Stimulated activated CD8-positive, alpha-beta memory T cell treated with anti-CD3 and anti-CD28 coated beads, Interleukin-2, amount 100 ng/mL, for 48 hours (primary cell): ENCODE measurements at regions not wholly inside any gene's neighbourhood (a gene's known extent, or its start where the extent isn't known, plus 50 kb on each side); places are given as distances from the start of the nearest gene placed in this dataset.
"Not testable (repeated sequence)": the region's sequence is repeated elsewhere in the genome, so short reads cannot be mapped to it uniquely, and the experiment has no call there.

Experiments used
- DNase-seq, 2 donors: peaks; one replicate each; pipeline ENCODE4 v3.0.0-alpha.2; 2020; ENCODE audit warnings: low read depth in 2 of 2

GRCh38 chr1:30460661-30461060, 262.7 kb downstream of the MATN1 start:
- DNase-seq = no peak

GRCh38 chr1:30458730-30459485, 264.5 kb downstream of the MATN1 start:
- not testable (repeated sequence) for DNase-seq

- no peak for DNase-seq
Observed at GRCh38 chr1:30452925-30453324, 270.5 kb downstream of the MATN1 start.

GRCh38 chr1:30452170-30452569, 271.2 kb downstream of the MATN1 start:
- no peak for DNase-seq

GRCh38 chr1:30451532-30452125, 271.8 kb downstream of the MATN1 start:
- DNase-seq = no peak

GRCh38 chr1:30450818-30451233, 272.6 kb downstream of the MATN1 start:
- DNase-seq = no peak

GRCh38 chr1:30450148-30450817, 273.1 kb downstream of the MATN1 start:
- no peak for DNase-seq

- DNase-seq = no peak
Observed at GRCh38 chr1:30449428-30450147, 273.8 kb downstream of the MATN1 start.

- DNase-seq = no peak
Observed at GRCh38 chr1:30449003-30449402, 274.4 kb downstream of the MATN1 start.

- DNase-seq = no peak
Observed at GRCh38 chr1:30447701-30448100, 275.7 kb downstream of the MATN1 start.

GRCh38 chr1:30447080-30447479, 276.3 kb downstream of the MATN1 start:
- DNase-seq = no peak

- DNase-seq = no peak
Observed at GRCh38 chr1:30446508-30446907, 276.9 kb downstream of the MATN1 start.

- DNase-seq = no peak
Observed at GRCh38 chr1:30446095-30446494, 277.3 kb downstream of the MATN1 start.

GRCh38 chr1:30445449-30445848, 277.9 kb downstream of the MATN1 start:
- no peak for DNase-seq

- no peak for DNase-seq
Observed at GRCh38 chr1:30444850-30445249, 278.5 kb downstream of the MATN1 start.

GRCh38 chr1:30444401-30444800, 279.0 kb downstream of the MATN1 start:
- DNase-seq = no peak

- DNase-seq = not testable (repeated sequence)
Observed at GRCh38 chr1:30438274-30438673, 285.1 kb downstream of the MATN1 start.

GRCh38 chr1:30437059-30437576, 286.3 kb downstream of the MATN1 start:
- DNase-seq = no peak

- no peak for DNase-seq
Observed at GRCh38 chr1:30427545-30427944, 295.8 kb downstream of the MATN1 start.

- DNase-seq = no peak
Observed at GRCh38 chr1:30425046-30425445, 298.3 kb downstream of the MATN1 start.

- DNase-seq = no peak
Observed at GRCh38 chr1:30423570-30423969, 299.8 kb downstream of the MATN1 start.

GRCh38 chr1:30422251-30422650, 301.1 kb downstream of the MATN1 start:
- no peak for DNase-seq
